Naive thymus-derived CD8-positive, alpha-beta T cell (primary cell): ENCODE measurements at regions not wholly inside any gene's neighbourhood (a gene's known extent, or its start where the extent isn't known, plus 50 kb on each side); places are given as distances from the start of the nearest gene placed in this dataset.
"Not testable (repeated sequence)": the region's sequence is repeated elsewhere in the genome, so short reads cannot be mapped to it uniquely, and the experiment has no call there.

Experiments used
- ATAC-seq, 2 donors: fragments of 150-1000 bp; cut with Tn5 transposase in 1 of 2; sonication (Bioruptor Pico), chemical (Tn5 transposase) in 1 of 2; 1 replicate in 1 of 2; 2 replicates in 1 of 2; pipeline ENCODE4 v1.10.0; 2021; ENCODE audit warnings: mild to moderate bottlenecking in 2 of 2, moderate library complexity in 2 of 2
- POLR2A ChIA-PET: fragments of 350-600 bp; sonication (Branson Sonifier 250); formaldehyde crosslinking; loops from one replicate; lab custom pipeline; 2021; ENCODE audit warnings: antibody characterized with exemption; lab: Charles Lee
- DNase-seq, 10 donors: peaks; one replicate each; pipeline versions ENCODE4 v3.0.0 to v3.0.0-alpha.2; 2020 to 2022
- H3K27ac Mint-ChIP-seq, 10 donors: one replicate each; pipeline ENCODE4 v1.8.0; 2020 to 2022; ENCODE audit warnings: mild to moderate bottlenecking in 10 of 10, mixed read lengths in 10 of 10, moderate library complexity in 4 of 10, inconsistent platforms in 1 of 10
- H3K27me3 Mint-ChIP-seq, 5 donors: one replicate each; pipeline ENCODE4 v1.8.0; 2021 to 2022; ENCODE audit warnings: mixed read lengths in 5 of 5
- H3K36me3 Mint-ChIP-seq, 3 donors: one replicate each; pipeline ENCODE4 v1.8.0; 2020 to 2022; ENCODE audit warnings: mixed read lengths in 3 of 3, mild to moderate bottlenecking in 2 of 3, inconsistent platforms in 1 of 3
- H3K4me1 Mint-ChIP-seq, 4 donors: one replicate each; pipeline ENCODE4 v1.8.0; 2021 to 2022; ENCODE audit warnings: mixed read lengths in 4 of 4
- H3K4me3 Mint-ChIP-seq, 10 donors: one replicate each; pipeline ENCODE4 v1.8.0; 2020 to 2022; ENCODE audit warnings: mild to moderate bottlenecking in 10 of 10, mixed read lengths in 10 of 10, moderate library complexity in 6 of 10, inconsistent platforms in 1 of 10
- H3K9me3 Mint-ChIP-seq, 9 donors: one replicate each; pipeline ENCODE4 v1.8.0; 2020 to 2022; ENCODE audit warnings: mixed read lengths in 9 of 9, mild to moderate bottlenecking in 3 of 9, inconsistent platforms in 1 of 9, moderate library complexity in 1 of 9

DNA sequence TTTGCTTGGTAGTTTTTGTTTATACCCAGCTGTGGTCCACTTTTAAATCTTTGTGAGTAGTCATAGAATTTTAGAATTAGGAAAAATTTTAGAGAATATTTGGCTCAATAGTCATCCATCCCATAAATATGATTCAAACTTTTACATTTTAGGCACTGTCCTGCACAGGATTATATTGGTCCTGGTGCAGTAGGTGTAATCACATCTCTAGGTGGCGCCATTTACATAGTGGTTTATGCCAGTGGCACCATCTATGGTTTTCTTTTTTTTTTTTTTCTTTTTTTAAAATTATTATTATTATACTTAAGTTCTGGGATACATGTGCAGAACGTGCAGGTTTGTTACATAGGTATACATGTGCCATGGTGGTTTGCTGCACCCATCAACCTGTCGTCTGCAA lies 260.7 kb upstream of the KCNN2 start:
- Mint-ChIP-seq H3K4me1 (no peaks in the 10 kb centered on the region), H3K4me3 (no peak overlapping the region), H3K36me3 (no peaks in the 10 kb centered on the region), H3K9me3 (peaks cover 0 to 18% (median 2%) of the 10 kb centered on the region in 9 donors), H3K27ac (no peak overlapping the region), H3K27me3 (peaks cover 0 to 3% (median 1%) of the 10 kb centered on the region in 5 donors)
- no peak for DNase-seq
- ATAC-seq, result no peak
- POLR2A ChIA-PET, result no interaction called here

GRCh38 chr5:114113604-114114003 lies 248.3 kb upstream of the KCNN2 start:
- peaks cover 0 to 6% (median 0%) of the 10 kb centered on the region in 5 donors for H3K27me3 Mint-ChIP-seq
- no peak for DNase-seq
- no peaks in the 10 kb centered on the region for H3K36me3 Mint-ChIP-seq
- H3K4me1 Mint-ChIP-seq, result no peaks in the 10 kb centered on the region
- H3K27ac Mint-ChIP-seq, result no peak overlapping the region
- no peak for ATAC-seq
- peaks cover 0 to 17% (median 4%) of the 10 kb centered on the region in 9 donors for H3K9me3 Mint-ChIP-seq
- no peak overlapping the region for H3K4me3 Mint-ChIP-seq
- POLR2A ChIA-PET, result no interaction called here

DNA sequence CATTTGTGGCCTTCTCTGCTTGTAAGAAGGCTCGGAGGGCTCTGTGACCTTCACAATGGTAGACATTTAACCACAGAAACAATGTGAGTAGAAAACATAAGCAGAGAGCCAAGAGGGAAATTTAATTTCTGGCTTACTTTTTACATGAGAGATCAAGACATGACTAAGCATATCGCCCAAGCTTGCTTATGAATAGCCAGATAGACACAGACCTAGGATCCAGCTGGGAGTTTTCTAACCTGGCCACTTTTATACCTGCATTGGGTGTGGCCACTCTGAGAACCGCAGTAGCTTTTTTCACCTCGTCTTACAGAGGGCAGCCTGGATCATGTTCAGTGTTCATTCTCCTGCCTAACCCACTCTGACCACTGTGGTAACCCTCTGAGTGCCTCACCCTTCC lies 244.9 kb upstream of the KCNN2 start:
- Mint-ChIP-seq H3K4me1 (no peaks in the 10 kb centered on the region), H3K4me3 (no peak overlapping the region), H3K27me3 (peaks cover 0 to 2% (median 0%) of the 10 kb centered on the region in 5 donors), H3K9me3 (peaks cover 0 to 18% (median 2%) of the 10 kb centered on the region in 9 donors), H3K36me3 (no peaks in the 10 kb centered on the region), H3K27ac (no peak overlapping the region)
- POLR2A ChIA-PET, result no interaction called here
- DNase-seq (no peak), ATAC-seq (no peak)

DNA sequence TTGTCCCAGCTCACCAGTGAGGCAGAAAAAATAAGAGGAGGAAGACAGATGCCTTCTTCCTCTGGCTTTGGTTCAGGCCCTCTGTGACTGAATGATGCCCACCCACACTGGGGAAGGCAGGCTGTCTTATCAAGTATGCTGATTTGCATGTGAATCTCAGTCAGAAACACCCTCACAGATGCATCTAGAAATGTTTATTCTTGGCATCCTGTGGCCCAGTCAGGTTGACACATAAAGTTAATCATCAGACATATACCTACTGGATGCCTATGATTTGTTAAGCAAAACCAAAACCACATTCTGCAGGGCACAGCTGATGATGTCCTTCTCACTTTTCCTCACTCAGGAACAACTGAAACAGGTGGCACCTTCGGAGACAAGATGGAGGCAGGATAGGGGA lies 243.4 kb upstream of the KCNN2 start:
- DNase-seq, result no peak
- Mint-ChIP-seq H3K9me3 (peaks cover 0 to 18% (median 2%) of the 10 kb centered on the region in 9 donors), H3K27me3 (peaks cover 0 to 2% (median 0%) of the 10 kb centered on the region in 5 donors), H3K36me3 (no peaks in the 10 kb centered on the region), H3K4me3 (no peak overlapping the region), H3K4me1 (no peaks in the 10 kb centered on the region), H3K27ac (no peak overlapping the region)
- POLR2A ChIA-PET, result no interaction called here
- ATAC-seq, result no peak

DNA sequence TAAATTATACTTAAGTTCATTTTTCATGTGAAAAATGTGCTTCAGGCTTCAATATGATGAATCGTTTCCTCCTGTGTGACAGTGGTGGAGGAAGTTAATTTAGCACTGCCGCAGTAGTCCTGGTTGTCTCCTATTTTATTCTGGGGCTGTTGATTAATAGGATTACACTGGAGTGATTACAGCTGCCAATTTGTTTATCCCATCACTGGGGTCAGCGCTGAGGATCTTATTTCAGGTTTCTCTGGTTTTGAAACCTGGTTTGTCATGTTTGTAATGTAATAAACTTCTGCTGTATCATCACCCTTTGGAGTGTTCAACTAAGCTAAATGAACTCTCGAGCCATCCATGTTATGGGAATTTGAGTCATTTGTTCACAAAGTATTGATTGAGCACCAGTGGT lies 241.7 kb upstream of the KCNN2 start:
- Mint-ChIP-seq H3K9me3 (peaks cover 0 to 18% (median 3%) of the 10 kb centered on the region in 9 donors), H3K27me3 (peaks cover 0 to 2% (median 0%) of the 10 kb centered on the region in 5 donors), H3K36me3 (no peaks in the 10 kb centered on the region), H3K4me3 (no peak overlapping the region), H3K4me1 (no peaks in the 10 kb centered on the region), H3K27ac (no peak overlapping the region)
- DNase-seq, result no peak
- ATAC-seq, result no peak
- POLR2A ChIA-PET, result no interaction called here

- ATAC-seq, result no peak
- no peak for DNase-seq
- POLR2A ChIA-PET, result no interaction called here
- H3K27me3 Mint-ChIP-seq, result peaks cover 0 to 2% (median 0%) of the 10 kb centered on the region in 5 donors
- no peaks in the 10 kb centered on the region for H3K4me1 Mint-ChIP-seq
- H3K27ac Mint-ChIP-seq, result no peak overlapping the region
- H3K4me3 Mint-ChIP-seq, result no peak overlapping the region
- H3K9me3 Mint-ChIP-seq, result peaks cover 0 to 23% (median 0%) of the 10 kb centered on the region in 9 donors
- no peaks in the 10 kb centered on the region for H3K36me3 Mint-ChIP-seq
Observed at GRCh38 chr5:114122852-114123251, 239.0 kb upstream of the KCNN2 start.

DNA sequence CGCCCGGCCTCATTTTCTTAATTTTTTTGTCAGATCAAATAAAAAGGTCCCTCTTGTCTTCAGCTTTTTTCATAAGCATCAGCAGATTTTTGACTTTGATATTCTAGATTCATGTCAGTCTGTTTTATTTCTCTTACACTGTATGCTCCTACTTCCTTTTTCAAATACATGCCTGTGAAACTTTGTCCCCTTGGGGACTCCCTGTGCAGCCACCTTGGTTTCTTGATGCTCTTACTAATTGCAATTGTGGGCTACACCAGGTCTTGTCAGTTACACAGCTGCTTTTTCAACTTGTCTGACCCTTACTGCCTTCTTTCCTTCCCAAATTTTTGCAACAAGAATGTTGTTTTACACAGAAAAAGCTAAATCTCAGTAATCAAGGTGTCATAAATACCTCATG lies 238.2 kb upstream of the KCNN2 start:
- POLR2A ChIA-PET, result no interaction called here
- Mint-ChIP-seq H3K27me3 (peaks cover 0 to 2% (median 0%) of the 10 kb centered on the region in 5 donors), H3K9me3 (peaks cover 0 to 23% (median 0%) of the 10 kb centered on the region in 9 donors), H3K36me3 (no peaks in the 10 kb centered on the region), H3K4me3 (no peak overlapping the region), H3K27ac (no peak overlapping the region), H3K4me1 (no peaks in the 10 kb centered on the region)
- DNase-seq (no peak), ATAC-seq (no peak)

GRCh38 chr5:114146398-114146797 lies 215.5 kb upstream of the KCNN2 start:
- ATAC-seq (no peak), DNase-seq (no peak)
- Mint-ChIP-seq H3K4me3 (no peak overlapping the region), H3K27ac (no peak overlapping the region), H3K36me3 (peaks cover 0 to 8% (median 0%) of the 10 kb centered on the region in 3 donors), H3K9me3 (peaks cover 9 to 59% (median 28%) of the 10 kb centered on the region in 9 donors), H3K4me1 (no peaks in the 10 kb centered on the region), H3K27me3 (no peaks in the 10 kb centered on the region)
- POLR2A ChIA-PET, result no interaction called here

- Mint-ChIP-seq H3K27ac (no peak overlapping the region), H3K9me3 (peaks cover 14 to 53% (median 30%) of the 10 kb centered on the region in 9 donors), H3K4me3 (no peak overlapping the region), H3K27me3 (no peaks in the 10 kb centered on the region), H3K4me1 (no peaks in the 10 kb centered on the region), H3K36me3 (peaks cover 0 to 8% (median 0%) of the 10 kb centered on the region in 3 donors)
- ATAC-seq (no peak), DNase-seq (no peak)
- POLR2A ChIA-PET, result no interaction called here
Observed at GRCh38 chr5:114148253-114148652, 213.6 kb upstream of the KCNN2 start.

DNA sequence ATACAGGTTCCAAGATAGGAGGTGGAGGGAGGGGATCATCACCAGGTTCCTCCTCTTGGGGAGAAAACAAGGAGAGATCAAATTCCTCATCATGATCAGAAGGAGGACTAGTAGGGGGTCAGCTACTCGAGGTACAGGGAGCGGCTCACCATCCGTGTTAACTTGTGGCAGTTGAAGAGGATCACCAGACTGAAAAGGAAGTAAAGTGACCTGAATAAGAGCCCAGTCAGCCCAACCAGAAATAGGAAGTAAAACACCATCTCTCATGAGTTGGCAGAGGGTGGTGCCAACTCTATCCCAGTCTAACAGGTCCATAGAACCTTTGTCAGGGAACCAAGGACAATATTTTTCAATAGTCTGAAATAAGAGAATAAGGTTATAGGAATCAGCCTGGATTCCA lies 213.1 kb upstream of the KCNN2 start:
- DNase-seq, H3K36me3 Mint-ChIP-seq, POLR2A ChIA-PET, H3K27me3 Mint-ChIP-seq, H3K27ac Mint-ChIP-seq, H3K4me1 Mint-ChIP-seq, H3K4me3 Mint-ChIP-seq, ATAC-seq: not testable (repeated sequence)
- H3K9me3 Mint-ChIP-seq, result peaks cover 14 to 53% (median 30%) of the 10 kb centered on the region in 9 donors

- DNase-seq, result no peak
- no peak for ATAC-seq
- Mint-ChIP-seq H3K9me3 (peaks cover 7 to 48% (median 38%) of the 10 kb centered on the region in 9 donors), H3K4me3 (no peak overlapping the region), H3K27me3 (no peaks in the 10 kb centered on the region), H3K4me1 (no peaks in the 10 kb centered on the region), H3K36me3 (peaks cover 0 to 8% (median 0%) of the 10 kb centered on the region in 3 donors), H3K27ac (no peak overlapping the region)
- POLR2A ChIA-PET, result no interaction called here
Observed at GRCh38 chr5:114152656-114153360, 209.1 kb upstream of the KCNN2 start.

GRCh38 chr5:114153392-114153791 lies 208.5 kb upstream of the KCNN2 start:
- H3K36me3 Mint-ChIP-seq, result peaks cover 0 to 3% (median 0%) of the 10 kb centered on the region in 3 donors
- POLR2A ChIA-PET, result no interaction called here
- peaks cover 7 to 42% (median 35%) of the 10 kb centered on the region in 9 donors for H3K9me3 Mint-ChIP-seq
- no peak overlapping the region for H3K4me3 Mint-ChIP-seq
- ATAC-seq (no peak), DNase-seq (no peak)
- no peaks in the 10 kb centered on the region for H3K4me1 Mint-ChIP-seq
- no peaks in the 10 kb centered on the region for H3K27me3 Mint-ChIP-seq
- H3K27ac Mint-ChIP-seq, result no peak overlapping the region

DNA sequence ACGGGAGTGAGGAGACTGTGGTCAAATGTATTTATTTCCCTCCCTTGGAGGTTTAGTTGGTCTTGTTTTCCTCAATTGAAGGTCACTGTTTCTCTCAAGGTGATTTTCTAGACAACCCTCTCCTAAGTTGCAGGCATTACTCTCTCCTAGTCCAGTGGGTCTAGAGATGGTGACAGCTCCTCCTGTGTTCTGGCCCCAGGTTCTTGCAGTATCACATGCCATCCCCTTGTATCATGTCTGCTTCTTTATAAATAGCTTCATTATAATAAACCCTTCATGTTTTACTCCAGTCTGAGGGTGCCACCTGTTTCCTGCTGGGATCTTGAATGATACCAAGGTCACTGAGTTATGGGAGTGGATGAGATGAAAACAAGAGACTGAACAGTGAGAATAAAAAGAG lies 208.0 kb upstream of the KCNN2 start:
- no peak overlapping the region for H3K27ac Mint-ChIP-seq
- H3K4me1 Mint-ChIP-seq, result no peaks in the 10 kb centered on the region
- no peaks in the 10 kb centered on the region for H3K36me3 Mint-ChIP-seq
- POLR2A ChIA-PET, result no interaction called here
- H3K9me3 Mint-ChIP-seq, result peaks cover 10 to 38% (median 30%) of the 10 kb centered on the region in 9 donors
- no peak for DNase-seq
- H3K4me3 Mint-ChIP-seq, result no peak overlapping the region
- H3K27me3 Mint-ChIP-seq, result no peaks in the 10 kb centered on the region
- ATAC-seq, result no peak

GRCh38 chr5:114166081-114166480 lies 195.8 kb upstream of the KCNN2 start:
- Mint-ChIP-seq H3K4me1 (no peaks in the 10 kb centered on the region), H3K9me3 (peaks cover 0 to 24% (median 8%) of the 10 kb centered on the region in 9 donors), H3K36me3 (no peaks in the 10 kb centered on the region), H3K27me3 (no peaks in the 10 kb centered on the region), H3K27ac (no peak overlapping the region), H3K4me3 (no peak overlapping the region)
- ATAC-seq, result no peak
- POLR2A ChIA-PET, result no interaction called here
- no peak for DNase-seq
